Activated T-cell treated with anti-CD3 and anti-CD28 coated beads, Interleukin-2, amount 50 U/mL, for 1 hour (primary cell): ENCODE measurements at regions not wholly inside any gene's neighbourhood (a gene's known extent, or its start where the extent isn't known, plus 50 kb on each side); places are given as distances from the start of the nearest gene placed in this dataset.

Experiments used
- DNase-seq: peaks from one replicate; pipeline ENCODE4 v3.0.0-alpha.2; 2020

DNA sequence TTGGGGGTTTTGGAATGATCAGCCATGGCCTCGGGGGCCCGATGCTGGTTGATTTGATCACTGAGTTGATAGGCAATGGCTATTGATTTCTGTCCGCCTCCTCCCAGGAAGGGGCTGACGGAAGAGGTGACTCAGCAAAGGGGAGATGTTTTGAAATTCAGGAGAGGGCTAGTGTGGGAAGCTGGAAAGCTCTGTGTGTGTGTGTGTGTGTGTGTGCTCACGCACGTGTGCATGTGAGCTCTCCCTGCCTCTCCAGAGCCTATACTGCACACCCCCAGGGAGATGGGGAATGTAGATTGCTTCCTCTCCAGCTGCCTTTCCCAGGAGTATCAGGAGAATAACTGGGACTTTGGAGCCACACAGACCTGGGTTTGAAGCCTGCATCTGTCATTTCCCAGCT is 184.9 kb upstream of the MYL2 start:
- no peak for DNase-seq

DNA sequence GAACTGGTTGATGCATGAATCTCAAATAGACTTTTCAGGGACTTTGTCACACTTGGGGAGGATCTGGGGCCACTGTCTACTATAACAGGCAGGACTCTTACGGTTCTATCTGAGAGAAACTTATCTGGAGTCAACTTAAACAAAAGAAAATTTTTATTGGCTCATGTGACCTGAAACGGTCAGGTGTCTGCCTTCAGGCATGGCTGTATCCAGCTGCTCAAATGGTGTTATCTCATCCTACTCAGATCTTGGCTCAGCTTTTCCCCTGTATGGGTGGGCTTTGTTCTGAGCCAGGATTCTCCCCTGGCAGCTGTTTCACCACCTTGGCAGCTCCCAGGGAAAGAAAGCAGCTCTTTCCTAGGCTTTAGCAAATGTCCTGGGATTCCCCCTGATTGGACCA is 183.2 kb upstream of the MYL2 start:
- DNase-seq = no peak

DNA sequence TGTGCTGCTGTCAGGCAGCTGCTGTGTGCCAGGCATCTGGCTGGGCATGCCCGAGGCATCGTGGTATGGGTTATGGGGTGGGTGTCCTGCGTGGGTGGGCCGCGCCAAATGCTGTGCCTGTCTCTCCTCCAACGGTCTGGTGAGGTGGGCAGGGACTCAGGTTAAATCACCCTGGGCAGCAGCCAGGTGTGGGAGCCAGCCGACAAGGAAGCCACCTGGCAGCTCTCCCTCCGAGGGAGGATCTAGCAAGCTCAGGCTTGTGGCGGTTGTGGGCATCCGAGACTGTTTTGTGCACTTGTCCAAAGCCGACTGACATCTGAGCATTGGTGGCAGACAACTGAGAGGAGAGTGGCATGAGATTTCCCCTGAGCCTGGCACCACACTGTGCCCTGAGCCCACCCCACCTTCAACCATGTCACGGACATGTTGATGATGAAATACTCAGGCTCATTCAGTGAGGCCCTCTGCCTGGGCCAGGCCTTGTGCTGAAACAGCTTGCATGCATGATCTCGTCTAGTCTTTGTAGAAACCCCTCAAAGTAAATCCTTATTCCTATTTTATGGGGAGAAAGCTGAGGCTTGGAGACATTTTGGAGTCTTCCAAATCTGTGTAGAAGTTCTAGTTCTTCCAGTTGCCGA is 181.8 kb upstream of the MYL2 start:
- no peak for DNase-seq

DNA sequence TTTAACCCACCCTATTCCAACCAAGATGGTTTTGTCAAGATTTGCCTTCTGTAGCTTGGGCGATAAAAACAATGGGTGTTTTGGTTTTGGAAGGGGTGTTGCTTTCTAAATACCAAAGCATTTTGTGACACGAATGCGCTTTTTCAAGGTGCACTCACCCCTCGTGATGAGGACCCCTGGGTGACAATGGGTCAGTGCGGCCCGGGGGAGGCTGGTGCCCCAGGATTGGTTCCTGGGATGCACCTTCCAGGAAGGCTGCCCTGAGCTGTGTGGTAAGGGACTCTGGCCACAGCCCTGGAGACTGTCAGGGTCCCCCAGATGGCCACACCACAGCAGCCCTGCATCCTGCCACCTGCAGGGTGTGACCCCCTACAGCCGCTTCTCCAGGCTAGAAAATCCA is 180.6 kb upstream of the MYL2 start:
- DNase-seq = no peak

DNA sequence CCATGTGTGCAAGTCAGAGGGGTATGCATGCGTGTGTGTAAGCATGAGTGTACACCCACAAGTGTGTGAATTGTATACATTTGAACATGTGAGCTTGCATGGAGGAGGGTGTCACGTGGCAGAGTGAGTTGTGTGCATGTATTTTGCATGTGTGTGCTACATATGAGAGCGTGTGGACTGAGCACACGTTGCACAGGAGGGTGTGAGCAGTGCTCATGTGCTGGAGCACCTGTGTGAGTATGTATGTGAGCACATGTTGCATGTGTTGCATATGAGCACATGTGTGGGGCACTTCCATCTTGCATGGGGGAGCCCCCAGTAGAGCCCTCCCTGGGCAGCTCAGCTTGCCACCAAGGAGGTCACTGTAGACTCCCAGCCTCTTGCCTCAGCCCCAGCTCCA is 180.2 kb upstream of the MYL2 start:
- no peak for DNase-seq

DNA sequence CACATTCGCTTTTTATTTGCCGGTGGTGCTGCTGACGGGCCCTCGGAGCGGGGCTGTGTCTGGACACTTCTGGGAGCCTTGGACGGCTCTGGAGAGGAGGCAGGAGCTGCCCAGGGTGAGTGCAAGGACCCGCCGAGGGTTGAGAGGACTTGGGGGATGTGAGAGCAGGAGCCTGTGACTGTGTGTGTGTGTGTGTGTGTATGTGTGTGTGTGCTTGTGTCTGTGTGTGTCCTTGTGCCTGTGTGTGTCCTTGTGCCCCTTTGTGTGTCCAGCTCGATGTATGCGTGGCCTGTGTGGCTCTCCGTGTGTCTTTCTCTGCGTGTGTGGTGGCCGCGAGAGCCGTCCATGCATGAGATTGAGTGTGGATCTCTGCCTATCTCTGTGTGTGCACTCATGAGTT is 179.6 kb upstream of the MYL2 start:
- no peak for DNase-seq

DNA sequence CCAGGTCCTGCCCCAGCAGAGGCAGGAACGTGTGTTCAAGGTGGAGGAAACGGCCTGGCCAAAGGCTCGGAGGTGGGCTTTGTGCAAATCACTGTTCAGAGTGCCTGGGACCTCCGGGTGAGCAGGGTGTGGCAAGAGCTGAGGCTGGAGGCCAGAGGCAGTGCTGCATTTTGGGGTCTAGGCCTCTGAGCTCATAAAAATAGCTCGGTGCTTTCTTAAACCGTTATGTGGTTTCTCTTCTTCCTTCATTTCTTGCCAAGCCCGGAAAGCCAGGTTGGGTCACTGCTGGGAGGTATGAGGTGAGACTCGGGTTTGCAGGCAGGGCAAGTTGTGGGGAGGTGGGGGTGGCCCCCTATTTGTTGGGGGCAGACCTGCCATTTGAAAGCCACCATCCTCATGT is 178.8 kb upstream of the MYL2 start:
- DNase-seq = no peak

DNA sequence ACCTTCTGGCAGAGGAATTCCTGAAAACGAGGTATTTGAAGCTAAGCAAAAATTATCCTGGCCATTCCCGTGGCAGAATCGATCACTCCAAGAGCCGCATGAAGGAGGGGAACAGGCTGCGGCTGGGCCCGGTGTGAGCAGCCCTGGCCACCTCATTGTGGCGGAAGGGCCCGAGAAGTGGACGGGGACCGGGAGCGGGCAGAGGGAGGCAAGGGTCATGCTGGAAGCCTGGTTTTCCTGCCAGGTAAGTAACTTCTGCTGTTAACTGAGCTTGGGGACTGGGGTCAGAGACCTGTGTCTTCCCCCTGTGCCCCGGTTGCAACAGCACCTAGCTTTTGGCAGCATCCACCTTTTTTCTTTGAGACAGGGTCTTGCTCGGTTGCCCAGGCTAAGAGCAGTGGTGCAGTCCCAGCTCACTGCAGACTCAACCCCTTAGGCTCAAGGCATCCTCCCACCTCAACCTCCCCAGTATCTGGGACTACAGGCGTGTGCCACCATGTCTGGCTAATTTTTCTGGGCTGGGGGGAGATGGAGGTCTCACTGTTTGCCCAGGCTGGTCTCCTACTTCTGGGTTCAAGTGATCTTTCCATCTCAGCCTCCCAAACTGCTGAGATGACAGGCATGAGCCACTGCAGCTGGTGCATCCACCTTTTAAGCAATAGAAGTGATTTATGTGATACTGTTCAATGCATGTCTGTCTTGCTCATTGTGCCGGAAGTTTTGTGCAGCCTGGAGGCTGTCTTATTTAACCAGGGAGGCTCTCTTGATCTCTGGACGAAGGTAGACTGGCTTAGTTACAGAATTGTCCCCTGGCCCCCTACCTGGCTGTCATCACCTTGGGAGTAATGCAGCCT is 174.0 kb upstream of the MYL2 start:
- DNase-seq = no peak

DNA sequence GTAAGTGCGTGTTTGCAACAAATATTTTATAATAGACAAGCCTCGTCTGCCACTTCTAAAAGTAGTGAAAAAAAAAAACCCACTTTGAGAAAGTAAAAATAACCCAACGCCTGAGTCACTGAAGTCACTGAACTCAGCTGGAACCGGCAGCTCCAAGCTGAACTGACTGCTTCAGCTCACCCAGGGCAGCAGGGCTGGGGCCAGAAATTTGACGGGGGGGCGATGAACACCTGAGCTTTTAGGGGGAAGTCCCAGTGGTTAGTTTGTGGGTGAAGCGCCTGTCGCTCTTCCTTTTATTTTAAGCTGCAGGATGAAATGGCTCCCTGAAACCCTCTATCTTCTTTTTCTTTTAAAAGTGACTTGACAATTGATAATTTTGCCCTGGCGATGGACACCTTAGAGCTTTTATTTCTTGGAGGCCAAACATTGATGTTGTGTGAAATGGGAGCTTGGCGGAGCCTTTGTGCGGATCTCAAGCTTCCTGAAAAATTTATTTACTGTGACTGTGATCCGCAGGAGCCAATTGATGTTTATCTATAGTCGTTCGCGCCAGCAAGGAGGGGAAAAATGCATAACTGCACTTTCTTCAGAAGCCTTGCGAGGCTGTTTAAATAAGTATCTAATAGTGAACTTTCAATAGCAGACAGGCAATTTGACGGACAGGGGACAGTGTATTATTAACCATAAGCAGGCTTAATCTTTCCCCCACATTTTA is 173.2 kb upstream of the MYL2 start:
- DNase-seq = peak; percentile 29

DNA sequence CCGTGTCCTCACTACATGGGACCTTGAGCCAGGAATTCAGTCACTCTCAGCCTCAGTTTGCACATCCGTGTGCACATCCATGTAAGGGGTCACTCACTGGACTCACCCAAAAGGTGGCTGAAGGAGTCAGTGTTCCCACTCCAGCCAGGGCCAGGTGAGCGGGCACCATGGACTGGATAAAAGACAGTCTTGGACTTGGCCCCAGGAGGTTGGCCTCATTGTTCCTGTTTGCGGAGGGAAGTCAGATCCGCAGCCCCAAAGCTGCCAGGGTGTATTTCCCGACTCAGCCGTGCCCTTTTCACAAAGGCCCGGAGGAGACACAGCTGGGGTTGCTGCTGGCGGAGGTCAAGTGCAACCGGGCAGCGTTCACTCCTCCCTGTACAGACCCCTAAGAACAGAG is 170.7 kb upstream of the MYL2 start:
- no peak for DNase-seq

DNA sequence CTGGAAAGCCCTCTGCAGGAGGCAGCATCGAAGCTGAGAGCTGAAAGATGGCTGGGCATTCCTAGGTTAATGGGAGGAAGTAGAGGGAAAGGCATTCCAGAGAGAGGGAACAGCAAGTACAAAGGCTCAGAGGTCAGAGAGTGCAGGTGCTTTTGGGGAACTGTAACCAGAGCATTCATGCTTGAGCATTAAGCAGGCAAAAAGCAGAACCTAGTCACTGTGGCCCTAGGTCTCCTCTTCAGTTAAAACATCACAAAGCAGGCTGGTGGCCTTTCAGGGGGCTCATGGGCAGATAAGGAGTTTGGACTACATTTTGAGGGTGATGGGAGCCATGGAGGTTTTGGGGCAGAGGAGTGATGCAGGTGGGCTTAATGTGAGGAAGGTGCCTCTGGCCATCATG is 169.2 kb upstream of the MYL2 start:
- DNase-seq = no peak

DNA sequence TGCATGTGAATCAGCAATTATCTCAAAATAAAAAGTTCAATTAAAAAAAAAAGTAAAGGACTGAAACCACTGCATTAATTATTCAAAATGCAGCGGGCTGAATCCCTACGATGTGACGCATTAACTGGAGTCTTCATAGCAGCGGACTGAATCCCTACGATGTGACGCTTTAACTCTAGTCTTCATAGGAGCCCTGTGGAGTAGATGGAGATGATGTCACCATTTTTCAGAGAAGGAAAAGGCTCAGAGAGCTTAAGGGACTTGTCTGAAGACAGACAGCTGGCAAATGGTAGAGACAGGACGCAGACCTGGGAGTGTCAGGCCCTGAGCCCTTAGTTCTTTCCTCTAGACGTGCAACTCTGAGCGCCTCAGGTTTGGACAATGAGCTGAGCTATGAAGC is 168.0 kb upstream of the MYL2 start:
- DNase-seq = no peak

DNA sequence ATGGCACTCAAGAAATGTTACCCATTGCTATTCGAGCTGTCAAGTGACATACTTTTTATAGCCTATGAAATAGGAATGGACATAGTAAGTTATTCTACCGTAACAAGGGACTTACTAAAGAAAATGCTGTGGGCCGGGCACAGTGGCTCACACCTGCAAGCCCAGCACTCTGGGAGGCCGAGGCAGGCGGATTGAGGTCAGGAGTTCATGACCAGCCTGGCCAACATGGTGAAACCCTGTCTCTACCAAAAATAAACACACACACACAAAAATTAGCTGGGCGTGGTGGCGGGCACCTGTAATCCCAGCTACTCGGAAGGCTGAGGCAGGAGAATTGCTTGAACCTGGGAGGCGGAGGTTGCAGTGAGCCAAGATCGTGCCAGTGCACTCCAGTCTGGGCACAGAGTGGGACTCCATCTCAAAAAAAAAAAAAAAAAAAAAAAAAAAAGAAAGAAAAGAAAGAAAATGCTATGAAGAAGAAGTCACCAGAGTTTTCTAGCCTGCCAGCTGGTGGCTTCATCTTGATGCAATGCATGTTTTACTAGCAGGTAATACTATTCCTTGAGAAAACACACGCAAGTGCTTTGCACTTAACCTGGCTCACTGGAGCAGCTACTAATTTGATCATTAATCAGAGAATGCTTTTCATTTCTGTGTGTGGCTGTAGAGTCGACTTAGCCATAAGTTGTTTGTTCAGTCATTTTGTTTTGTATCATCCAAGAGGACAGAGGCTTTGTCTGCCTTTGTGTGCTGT is 166.7 kb upstream of the MYL2 start:
- DNase-seq = no peak

DNA sequence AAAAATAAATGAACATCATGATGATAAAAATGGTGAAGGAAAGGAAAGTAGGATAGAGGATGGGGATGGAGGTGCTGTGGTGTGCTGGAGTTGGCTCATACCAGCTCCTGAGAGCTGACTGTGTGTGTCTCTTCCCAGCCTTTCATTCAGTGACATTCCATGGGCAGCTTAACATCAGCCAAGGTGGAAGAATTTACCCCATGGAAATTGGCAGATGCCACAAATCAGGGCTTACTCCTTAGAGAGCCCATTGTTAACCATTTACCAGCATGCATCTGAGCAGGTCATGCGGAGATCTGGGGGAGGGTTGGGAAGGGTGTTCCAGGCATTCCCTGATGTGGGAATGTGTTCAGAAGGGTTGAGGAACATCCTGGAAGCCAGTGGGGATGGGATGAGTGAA is 164.7 kb upstream of the MYL2 start:
- DNase-seq = no peak

DNA sequence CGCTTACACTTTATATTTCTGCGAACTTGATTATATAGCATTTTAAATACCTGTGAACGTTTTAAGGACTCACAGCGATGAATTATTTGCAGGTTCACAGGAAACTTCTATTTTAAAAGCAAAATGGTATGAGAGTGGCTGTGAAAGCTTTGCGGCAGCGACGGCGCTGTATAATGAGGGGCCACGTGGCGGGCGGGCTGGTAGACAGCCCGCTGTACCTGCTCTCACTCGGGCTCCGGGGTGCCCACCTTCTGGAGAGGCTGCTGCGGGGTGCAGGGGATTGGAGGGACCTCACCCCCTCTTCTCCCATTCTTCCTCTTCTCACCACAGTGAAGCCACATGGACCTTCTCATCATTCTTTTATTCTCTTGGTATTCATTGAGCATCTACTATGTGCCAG is 164.2 kb upstream of the MYL2 start:
- no peak for DNase-seq

DNA sequence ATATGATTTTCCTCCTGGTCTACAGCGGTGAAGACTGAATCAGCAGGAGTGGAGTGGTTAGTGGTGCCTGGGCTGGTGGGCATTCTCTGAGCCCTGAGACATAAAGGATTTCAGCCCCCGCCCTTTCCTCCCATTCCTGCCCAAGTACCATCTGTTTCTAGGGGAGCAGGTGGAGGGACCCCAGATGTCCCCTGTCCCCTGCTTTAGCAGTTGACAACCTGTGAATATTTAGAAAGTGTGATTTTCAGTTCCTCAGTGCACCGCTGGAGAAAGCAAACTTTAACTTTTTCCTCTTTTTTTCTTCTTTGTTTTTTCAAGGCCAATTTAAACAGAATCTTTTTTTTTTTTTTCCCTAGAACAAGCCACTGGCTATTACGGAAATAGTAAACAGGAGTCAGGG is 163.8 kb upstream of the MYL2 start:
- DNase-seq = no peak

DNA sequence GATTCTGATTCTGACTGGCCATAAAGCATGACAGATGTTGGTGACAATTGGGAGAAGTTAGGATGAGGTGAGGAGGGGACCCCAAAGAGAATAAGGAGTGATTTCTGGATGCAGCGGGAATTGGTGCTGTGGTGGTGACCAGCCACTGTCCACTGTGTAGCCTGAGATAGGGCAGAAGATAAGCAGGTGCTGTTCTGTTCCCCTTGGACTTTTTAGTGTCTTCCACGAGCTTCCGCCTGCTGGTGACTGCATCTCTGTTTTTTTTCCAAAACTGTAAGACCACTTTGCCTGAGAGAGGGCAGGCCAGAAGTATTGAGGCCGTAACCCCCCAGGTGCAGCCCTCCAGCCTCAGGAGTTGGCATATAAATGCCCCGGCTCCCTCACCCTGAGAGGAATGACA is 161.2 kb upstream of the MYL2 start:
- DNase-seq = no peak

DNA sequence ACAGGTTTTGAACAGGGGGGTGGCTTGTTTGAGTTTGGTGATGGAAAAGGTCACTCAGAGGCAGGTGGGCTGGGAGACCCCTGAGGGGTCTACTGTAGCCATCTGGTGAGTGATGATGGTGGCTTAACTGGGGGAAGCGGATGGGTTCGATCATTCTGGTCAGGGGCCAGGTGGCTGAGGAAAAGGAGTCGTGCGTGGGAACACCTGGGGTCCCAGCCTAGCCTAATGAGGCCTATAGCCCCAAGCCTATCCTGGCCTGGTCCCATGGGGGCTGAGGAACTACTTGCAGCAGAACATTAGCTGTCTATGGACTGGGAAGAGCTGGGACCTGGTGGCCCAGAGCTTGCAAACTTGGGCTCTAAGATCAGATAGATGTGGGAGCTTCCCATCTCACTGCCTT is 158.4 kb upstream of the MYL2 start:
- no peak for DNase-seq

DNA sequence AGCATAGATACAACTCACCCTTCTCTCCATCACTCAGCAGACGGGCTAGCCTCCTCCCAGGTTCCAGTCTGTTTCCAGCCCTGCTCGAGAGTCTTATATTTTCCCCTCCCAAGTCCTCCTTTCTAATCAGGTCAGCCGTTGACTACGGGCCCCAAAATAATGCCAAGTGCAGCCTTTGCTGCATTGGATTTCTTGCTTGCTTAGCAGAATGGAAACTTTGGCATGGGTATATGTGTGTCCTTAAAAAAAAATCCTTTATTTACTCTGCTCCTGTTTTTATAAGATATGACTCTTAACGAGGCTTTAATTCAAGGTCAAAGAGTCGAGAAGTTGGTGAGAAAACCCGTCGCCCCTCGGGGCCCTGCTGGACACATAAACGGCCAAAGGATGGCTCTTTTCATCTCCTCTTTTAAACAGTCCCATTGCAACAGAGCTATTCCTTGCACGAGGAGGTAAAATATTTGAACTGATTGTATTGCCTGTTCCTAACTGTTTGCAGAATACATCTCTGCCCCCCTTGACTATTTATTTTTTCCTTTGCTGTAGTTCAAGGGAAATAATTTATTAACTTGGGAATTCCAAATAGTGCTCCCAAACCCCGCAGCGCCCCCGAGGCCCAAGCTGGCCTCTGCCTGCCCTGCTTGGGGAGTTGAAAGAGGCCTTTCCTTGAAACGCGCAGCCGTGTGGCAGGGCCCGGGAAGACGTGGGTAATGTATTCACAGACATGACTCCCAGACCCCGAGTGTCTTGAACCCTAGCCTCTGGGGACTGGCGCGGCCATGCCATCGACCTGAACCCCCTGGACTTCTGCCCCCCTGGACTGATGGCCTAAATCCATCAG is 156.5 kb upstream of the MYL2 start:
- DNase-seq = no peak

DNA sequence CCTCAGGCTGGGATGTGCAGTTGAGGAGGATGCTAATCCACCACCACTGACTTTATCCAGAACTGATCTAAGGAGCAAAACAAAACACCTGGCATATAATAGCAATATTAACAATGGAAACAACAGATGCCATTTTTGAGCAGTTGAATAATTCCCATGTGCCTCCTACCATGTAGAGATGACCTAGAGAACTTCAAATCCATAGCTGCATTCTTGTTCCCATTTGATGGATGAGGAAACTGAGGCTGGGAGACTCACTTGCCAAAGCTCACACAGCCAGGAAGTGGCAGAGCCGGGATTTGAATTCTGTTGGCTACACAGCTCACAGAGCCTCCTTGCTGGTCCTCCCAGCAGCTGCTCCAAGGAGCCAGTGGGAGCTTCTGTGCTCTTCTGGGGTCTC is 155.8 kb upstream of the MYL2 start:
- no peak for DNase-seq

DNA sequence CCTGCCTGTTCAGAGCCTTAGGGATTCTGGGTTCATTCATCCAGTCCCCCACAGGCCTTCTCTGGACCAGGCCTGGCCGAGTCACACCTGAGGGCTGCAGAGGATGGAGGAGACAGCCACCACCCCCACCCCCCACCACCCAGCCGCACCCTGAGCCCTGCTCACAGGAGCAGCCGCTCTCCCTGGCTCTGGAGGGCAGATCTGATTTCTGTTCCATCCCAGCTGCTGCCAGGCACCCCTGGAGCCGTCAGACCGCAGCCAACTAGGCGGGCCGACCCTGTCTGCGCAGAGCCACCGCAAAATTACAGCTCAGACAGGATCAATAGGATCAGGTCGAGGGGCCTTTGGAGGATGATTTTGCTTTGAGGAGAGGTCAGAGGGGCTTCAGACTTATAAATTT is 154.6 kb upstream of the MYL2 start:
- DNase-seq = no peak

DNA sequence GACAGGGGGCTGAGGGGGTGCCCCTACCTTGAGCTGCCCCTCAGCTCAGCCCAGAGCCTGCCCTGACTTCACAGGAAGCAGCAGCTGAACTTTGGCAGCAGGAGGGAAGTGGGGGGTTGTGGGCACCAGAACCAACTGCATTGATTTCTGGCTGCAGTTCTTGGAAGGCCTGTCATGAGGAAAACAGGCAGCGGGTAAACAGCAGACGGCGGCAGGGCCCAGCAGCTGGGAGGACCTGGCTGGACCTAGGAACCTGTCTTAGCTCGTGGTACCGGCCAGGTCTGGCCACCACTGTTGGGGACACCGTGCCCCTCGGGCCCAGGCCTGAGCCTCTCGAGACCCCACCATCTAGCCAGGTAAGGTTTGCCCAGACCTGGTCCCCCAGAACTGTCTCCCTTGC is 154.2 kb upstream of the MYL2 start:
- DNase-seq = no peak

DNA sequence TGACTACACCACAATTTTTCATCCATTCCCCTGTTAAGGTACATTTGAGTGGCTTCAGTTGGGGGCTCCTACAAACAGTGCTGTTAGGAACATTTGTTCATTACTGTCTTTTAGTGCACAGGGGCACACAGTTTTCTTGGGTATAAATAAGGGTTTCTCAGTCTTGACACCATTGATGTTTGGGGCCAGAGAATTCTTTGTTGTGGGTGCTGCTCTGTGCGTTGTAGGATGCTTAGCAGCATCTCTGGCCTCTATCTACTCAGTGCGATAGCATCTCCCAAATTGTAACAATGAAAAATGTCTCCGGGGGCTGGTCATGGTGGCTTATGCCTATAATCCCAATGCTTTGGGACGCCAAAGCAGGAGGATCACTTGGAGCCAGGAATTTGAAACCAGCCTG is 153.0 kb upstream of the MYL2 start:
- DNase-seq = no peak
